GM21515 (cell line): ENCODE measurements at regions not wholly inside any gene's neighbourhood (a gene's known extent, or its start where the extent isn't known, plus 50 kb on each side); places are given as distances from the start of the nearest gene placed in this dataset.
"Not testable (repeated sequence)": the region's sequence is repeated elsewhere in the genome, so short reads cannot be mapped to it uniquely, and the experiment has no call there.

ENCODE experiments used
- ATAC-seq: cut with Tn5 transposase; IDR thresholded peaks from one replicate; pipeline ENCODE4 v1.9.1; 2021; ENCODE audit not compliant: unreplicated experiment

GRCh38 chr10:8173243-8173865 lies 118.9 kb downstream of the GATA3 start:
- no peak for ATAC-seq

DNA sequence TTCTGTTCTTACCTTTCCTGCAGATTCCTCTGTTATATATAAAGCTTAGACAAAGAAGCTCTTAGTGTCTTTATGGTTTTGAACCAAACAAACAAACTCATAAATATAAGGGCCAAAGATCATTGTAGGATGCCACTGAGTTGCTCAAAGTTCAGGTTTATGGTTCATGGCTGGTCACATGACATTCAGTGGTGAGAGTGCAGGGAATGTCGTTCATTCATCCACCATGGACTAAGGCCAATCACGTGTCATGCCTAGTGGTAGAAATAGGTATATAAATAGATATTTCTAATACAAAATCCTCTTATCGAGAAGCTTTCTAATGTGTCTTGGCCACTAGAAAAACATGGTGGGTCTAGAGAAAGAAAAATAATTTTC lies 119.4 kb downstream of the GATA3 start:
- no peak for ATAC-seq

GRCh38 chr10:8174762-8175161 lies 120.3 kb downstream of the GATA3 start:
- ATAC-seq = no peak

- not testable (repeated sequence) for ATAC-seq
Measured at GRCh38 chr10:8177526-8177925, 123.0 kb downstream of the GATA3 start.

DNA sequence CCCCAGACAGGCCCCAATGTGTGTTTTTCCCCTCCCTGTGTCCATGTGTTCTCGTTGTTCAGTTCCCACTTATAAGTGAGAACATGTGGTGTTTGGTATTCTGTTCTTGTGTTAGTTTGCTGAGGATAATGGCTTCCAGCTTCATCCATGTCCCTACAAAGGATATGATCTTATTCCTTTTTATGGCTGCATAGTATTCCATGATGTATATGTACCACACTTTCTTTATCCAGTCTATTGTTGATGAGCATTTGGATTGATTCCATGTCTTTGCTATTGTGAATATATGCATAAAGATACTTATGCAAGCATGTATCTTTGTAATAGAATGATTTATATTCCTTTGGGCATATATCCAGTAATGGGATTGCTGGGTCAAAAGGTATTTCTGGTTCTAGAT lies 125.3 kb downstream of the GATA3 start:
- not testable (repeated sequence) for ATAC-seq

DNA sequence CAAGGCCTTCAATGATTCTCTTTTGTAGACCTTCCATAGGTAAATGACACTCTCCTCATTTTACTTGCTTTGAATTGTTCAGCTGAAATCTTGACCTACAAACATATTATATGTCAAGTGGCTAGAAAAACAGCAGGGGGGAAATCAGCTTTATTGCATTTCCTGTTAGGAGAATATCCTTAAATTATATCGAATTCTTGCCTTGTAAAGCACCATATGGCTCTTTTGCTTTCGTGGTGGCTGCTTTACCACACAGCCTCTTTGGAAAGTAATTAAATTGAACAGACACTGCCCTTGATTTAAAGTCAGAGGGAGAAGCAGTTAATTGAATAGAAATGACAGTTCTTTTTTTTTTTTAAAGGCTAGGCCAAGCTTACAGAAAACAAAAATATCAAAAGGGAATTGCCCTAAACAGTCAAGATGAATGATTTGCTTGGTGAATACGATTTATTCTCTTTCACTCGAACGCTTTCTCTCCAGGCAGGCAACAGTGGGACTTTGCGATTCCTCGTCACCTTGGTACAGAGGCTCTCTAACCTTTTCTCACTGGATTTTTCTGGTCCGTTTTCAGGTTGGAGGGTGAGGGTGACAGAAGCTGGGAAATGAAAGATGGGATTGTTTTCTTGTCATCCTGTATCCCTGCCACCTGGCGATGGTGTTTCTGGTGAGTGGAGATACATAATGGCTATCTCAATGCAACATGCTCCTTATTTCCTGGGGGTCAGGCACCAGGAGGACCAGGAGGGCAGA lies 126.0 kb downstream of the GATA3 start:
- no peak for ATAC-seq

- no peak for ATAC-seq
Measured at GRCh38 chr10:8181496-8182157, 127.1 kb downstream of the GATA3 start.

GRCh38 chr10:8182806-8183205 lies 128.3 kb downstream of the GATA3 start:
- ATAC-seq = no peak

GRCh38 chr10:8183241-8183704 lies 128.8 kb downstream of the GATA3 start:
- ATAC-seq = no peak

DNA sequence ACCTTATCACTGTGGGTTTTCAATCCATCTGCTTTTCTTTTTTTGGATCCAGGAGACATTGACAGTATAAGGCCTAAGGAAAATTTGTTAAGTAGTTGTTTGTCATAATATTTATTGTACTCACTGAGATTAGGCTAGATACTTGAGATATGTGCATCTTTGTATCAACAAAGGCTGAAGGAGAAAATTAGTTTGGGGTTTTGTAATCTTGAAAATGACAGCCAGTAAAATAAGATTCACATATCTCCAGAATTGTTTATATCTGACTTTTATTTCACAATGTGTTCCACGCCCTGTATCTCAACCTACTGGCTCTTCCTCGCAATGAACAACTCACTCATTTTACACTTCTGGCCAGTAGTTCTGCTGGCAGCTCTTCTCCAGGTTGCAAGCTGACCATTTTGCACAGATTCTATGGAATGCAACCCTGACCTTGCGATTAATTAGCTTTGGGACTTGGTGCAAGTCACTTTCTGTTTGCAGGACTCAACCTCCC lies 132.7 kb downstream of the GATA3 start:
- ATAC-seq = no peak

- no peak for ATAC-seq
Measured at GRCh38 chr10:8189458-8189857, 135.0 kb downstream of the GATA3 start.

DNA sequence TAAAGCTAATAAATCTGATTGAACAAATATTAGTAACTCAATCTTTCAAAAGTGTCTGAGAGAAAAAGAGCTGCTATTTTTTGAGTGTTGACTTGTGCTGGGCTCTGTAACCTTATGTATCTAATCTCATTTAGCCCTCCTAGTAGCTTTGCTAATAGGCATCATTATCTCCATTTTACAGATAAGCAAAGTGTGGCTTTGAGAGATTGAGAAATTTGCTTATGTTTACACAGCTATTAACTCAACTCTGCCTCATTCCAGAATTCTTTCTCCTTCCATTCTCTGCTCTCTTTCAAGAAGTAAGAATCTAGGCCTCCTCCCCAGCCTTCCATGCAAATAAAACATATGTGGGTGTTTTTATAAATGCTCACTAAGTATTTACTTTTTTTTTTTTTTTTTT lies 137.8 kb downstream of the GATA3 start:
- ATAC-seq = no peak

DNA sequence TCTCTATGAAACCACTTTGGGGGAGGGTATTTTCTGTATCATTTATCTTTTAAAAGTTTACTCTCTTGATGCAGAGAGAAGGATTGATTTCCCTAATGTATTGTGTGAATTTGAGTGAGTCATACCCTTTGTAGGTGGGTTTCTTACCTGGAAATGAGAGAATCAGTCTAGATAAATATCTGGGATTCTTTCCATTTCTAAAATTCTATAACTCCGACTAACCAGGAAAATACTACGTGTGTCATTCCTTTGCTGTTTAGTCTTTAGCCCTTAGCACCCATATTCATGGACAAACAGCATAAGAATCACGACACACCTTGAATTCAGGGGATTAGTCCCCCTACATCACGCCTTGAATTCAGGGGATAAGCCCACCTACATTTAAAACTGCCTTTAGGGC lies 139.1 kb downstream of the GATA3 start:
- ATAC-seq = no peak

GRCh38 chr10:8194050-8194449 lies 139.6 kb downstream of the GATA3 start:
- no peak for ATAC-seq

- no peak for ATAC-seq
Measured at GRCh38 chr10:8206882-8207281, 152.4 kb downstream of the GATA3 start.

- ATAC-seq = no peak
Measured at GRCh38 chr10:8211631-8212030, 157.1 kb downstream of the GATA3 start.

GRCh38 chr10:8213735-8214134 lies 159.2 kb downstream of the GATA3 start:
- no peak for ATAC-seq

DNA sequence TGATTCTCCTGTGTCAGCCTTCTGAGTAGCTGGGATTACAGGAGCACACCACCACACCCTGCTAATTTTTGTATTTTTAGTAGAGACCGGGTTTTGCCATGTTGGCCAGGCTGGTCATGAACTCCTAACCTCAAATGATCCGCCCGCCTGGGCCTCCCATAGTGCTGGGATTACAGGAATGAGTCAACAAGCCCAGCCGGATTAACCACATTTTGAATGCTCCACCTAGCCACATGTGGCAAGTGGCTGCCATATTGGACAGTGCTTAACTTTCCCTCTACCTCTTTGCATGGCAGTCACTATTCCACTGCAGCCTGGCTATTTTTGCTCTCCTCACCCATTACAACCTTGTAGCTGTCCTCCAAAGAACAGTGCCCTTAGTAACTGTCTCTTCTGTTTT lies 160.1 kb downstream of the GATA3 start:
- no peak for ATAC-seq

GRCh38 chr10:8216893-8217292 lies 162.4 kb downstream of the GATA3 start:
- no peak for ATAC-seq

GRCh38 chr10:8221451-8221850 lies 167.0 kb downstream of the GATA3 start:
- no peak for ATAC-seq

DNA sequence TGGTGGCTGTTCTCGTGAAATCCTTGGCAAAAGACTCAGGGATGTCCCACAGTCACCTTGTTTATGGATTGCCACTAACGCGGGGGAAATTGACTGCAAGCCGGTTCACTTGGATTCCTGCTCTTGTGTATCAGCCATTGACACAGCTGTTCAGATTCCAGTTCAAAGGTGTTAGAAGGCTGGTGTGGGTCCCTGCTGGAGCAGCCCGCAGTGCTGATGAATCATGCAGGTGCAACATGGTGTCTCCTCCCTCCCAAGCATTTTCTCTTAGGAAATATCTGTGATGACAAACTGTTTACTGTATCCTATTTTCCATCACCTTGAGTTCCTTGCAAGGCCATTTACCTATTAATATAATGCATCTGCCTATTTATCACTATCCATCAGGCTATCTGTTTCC lies 170.1 kb downstream of the GATA3 start:
- ATAC-seq = no peak

DNA sequence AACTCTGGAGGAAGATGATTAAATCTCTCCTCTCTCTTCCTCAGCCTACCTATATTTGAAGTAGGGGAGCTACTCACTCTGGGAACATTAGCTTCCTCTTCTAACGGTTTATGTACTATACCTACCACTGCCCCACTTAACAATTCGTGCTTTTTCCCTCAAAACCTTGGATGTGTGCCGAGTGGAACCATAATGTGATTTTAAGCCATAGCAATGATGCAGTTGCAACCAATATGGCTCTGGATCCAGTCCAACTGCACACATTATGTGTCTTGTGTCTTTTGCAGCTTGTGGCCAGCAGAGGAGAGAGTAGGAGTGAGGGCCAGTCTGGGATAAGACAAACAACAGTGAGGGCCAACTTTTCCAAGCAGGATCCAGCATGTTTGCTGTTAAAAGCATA lies 170.7 kb downstream of the GATA3 start:
- no peak for ATAC-seq
